ENCODE measurements at regions not wholly inside any gene's neighbourhood (a gene's known extent, or its start where the extent isn't known, plus 50 kb on each side); places are given as distances from the start of the nearest gene placed in this dataset.

GRCh38 chr15:53216036-53216435 is 425.9 kb upstream of the ONECUT1 start:
- Histone ChIP-seq H3K27ac (ENCODE audit: low read depth in 1 of 2, low read length in 2 of 2) (no peak overlapping the region), H3K4me1 (ENCODE audit: control insufficient read depth in 1 of 2, insufficient read depth in 2 of 2, low read length in 2 of 2) (no peaks in the 10 kb centered on the region), H3K79me2 (ENCODE audit: insufficient read depth, low read length) (no peaks in the 10 kb centered on the region), H3K9me3 (replicated peaks in 1 of 2; ENCODE audit: control insufficient read depth in 1 of 2, insufficient read depth in 1 of 2, low read length in 2 of 2) (no peaks in the 10 kb centered on the region), H3K4me2 (replicated peaks; ENCODE audit: extremely low read depth, low read length, poor library complexity, severe bottlenecking) (no peak overlapping the region), H3K36me3 (replicated peaks in 1 of 2; ENCODE audit: control insufficient read depth in 1 of 2, insufficient read depth in 2 of 2, low read length in 2 of 2) (no peaks in the 10 kb centered on the region), H3K27me3 (ENCODE audit: control insufficient read depth in 2 of 2, insufficient read depth in 2 of 2, low read length in 2 of 2) (no peaks in the 10 kb centered on the region), H3K9ac (ENCODE audit: insufficient read depth, low read length, poor library complexity, severe bottlenecking) (no peak overlapping the region), H2AFZ (ENCODE audit: insufficient read depth, low read depth, low read length, poor library complexity, severe bottlenecking) (no peak overlapping the region), H3K4me3 (replicated peaks in 1 of 3; ENCODE audit: low read depth in 2 of 3, low read length in 3 of 3) (no peak overlapping the region), H4K20me1 (ENCODE audit: insufficient read depth, low read length) (no peaks in the 10 kb centered on the region)
- WGBS (ENCODE audit: insufficient coverage) = 100% methylated on average over 1 of the region's 3 CpGs
- Mint-ChIP-seq H3K36me3 (no peaks in the 10 kb centered on the region), H3K4me3 (no peak overlapping the region), H3K9me3 (no peaks in the 10 kb centered on the region), H3K27me3 (ENCODE audit: low read depth in 3 of 3) (no peaks in the 10 kb centered on the region), H3K4me1 (no peaks in the 10 kb centered on the region), H3K27ac (no peak overlapping the region)
- TF ChIP-seq CTCF (IDR thresholded peaks at IDR 0.05) = no peak
- DNase-seq = no peak
- intact Hi-C loops (cut with micrococcal nuclease) = no loop called here

GRCh38 chr15:53213336-53213735 is 423.2 kb upstream of the ONECUT1 start:
- DNase-seq = no peak
- Mint-ChIP-seq H3K4me1 (no peaks in the 10 kb centered on the region), H3K36me3 (no peaks in the 10 kb centered on the region), H3K27ac (no peak overlapping the region), H3K27me3 (ENCODE audit: low read depth in 3 of 3) (no peaks in the 10 kb centered on the region), H3K9me3 (peaks cover 0 to 2% (median 0%) of the 10 kb centered on the region in 7 donors), H3K4me3 (no peak overlapping the region)
- H3K9ac ChIP-seq (ENCODE audit: insufficient read depth, low read length, poor library complexity, severe bottlenecking) = no peak overlapping the region
- no peak overlapping the region for H3K4me2 ChIP-seq (replicated peaks; ENCODE audit: extremely low read depth, low read length, poor library complexity, severe bottlenecking)
- no peaks in the 10 kb centered on the region for H3K79me2 ChIP-seq (ENCODE audit: insufficient read depth, low read length)
- intact Hi-C loops (cut with micrococcal nuclease) = no loop called here
- no peaks in the 10 kb centered on the region for H4K20me1 ChIP-seq (ENCODE audit: insufficient read depth, low read length)
- no peak overlapping the region for H3K4me3 ChIP-seq (replicated peaks in 1 of 3; ENCODE audit: low read depth in 2 of 3, low read length in 3 of 3)
- no peak for TF ChIP-seq CTCF (IDR thresholded peaks at IDR 0.05)
- no peaks in the 10 kb centered on the region for H3K36me3 ChIP-seq (replicated peaks in 1 of 2; ENCODE audit: control insufficient read depth in 1 of 2, insufficient read depth in 2 of 2, low read length in 2 of 2)
- H3K27ac ChIP-seq (ENCODE audit: low read depth in 1 of 2, low read length in 2 of 2) = no peak overlapping the region
- H2AFZ ChIP-seq (ENCODE audit: insufficient read depth, low read depth, low read length, poor library complexity, severe bottlenecking) = no peak overlapping the region
- no peaks in the 10 kb centered on the region for H3K27me3 ChIP-seq (ENCODE audit: control insufficient read depth in 2 of 2, insufficient read depth in 2 of 2, low read length in 2 of 2)
- H3K4me1 ChIP-seq (ENCODE audit: control insufficient read depth in 1 of 2, insufficient read depth in 2 of 2, low read length in 2 of 2) = no peaks in the 10 kb centered on the region
- no peaks in the 10 kb centered on the region for H3K9me3 ChIP-seq (replicated peaks in 1 of 2; ENCODE audit: control insufficient read depth in 1 of 2, insufficient read depth in 1 of 2, low read length in 2 of 2)

Measured in CD14-positive monocyte (primary cell).